GM12875 (cell line): ENCODE measurements at regions not wholly inside any gene's neighbourhood (a gene's known extent, or its start where the extent isn't known, plus 50 kb on each side); places are given as distances from the start of the nearest gene placed in this dataset.

ENCODE experiments used
- H3K4me3 ChIP-seq: one replicate; pipeline ENCODE4 v1.5.1; 2011; ENCODE audit warnings: low read depth, low read length, control low read depth
- CTCF ChIP-seq: IDR thresholded peaks from 2 replicates; pipeline ENCODE4 v1.5.1; 2011; ENCODE audit warnings: low read depth, mild to moderate bottlenecking, control low read depth, inconsistent platforms, low read length, moderate library complexity, borderline replicate concordance; ENCODE audit not compliant: insufficient read depth

GRCh38 chr16:86723689-86724088, 145.3 kb downstream of the FOXL1 start:
- no peak for TF ChIP-seq CTCF
- no peak overlapping the region for H3K4me3 ChIP-seq

DNA sequence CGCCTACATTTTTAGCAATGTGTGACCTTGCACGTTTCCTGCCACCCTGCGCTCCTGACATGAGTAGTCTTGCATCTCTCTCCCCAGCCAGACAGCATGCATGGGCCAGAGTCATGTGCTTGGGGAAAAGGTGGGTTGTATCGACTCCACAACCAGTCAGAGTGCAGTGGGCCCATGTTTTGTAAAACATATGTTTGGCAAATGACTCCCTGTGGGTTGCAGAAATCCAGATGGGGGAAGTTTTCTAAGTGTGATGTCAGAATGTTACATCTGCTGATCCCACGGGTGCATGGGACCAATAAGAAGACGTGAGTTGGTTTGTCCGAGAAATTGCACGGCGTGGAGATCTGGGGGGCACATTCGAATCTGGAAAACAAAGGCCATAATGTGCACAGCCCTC, 147.1 kb downstream of the FOXL1 start:
- no peak for TF ChIP-seq CTCF
- H3K4me3 ChIP-seq: no peak overlapping the region

- no peak overlapping the region for H3K4me3 ChIP-seq
- no peak for TF ChIP-seq CTCF
These were observed 148.0 kb downstream of the FOXL1 start for GRCh38 chr16:86726340-86726739.

GRCh38 chr16:86727131-86727530, 148.8 kb downstream of the FOXL1 start:
- no peak overlapping the region for H3K4me3 ChIP-seq
- no peak for TF ChIP-seq CTCF

DNA sequence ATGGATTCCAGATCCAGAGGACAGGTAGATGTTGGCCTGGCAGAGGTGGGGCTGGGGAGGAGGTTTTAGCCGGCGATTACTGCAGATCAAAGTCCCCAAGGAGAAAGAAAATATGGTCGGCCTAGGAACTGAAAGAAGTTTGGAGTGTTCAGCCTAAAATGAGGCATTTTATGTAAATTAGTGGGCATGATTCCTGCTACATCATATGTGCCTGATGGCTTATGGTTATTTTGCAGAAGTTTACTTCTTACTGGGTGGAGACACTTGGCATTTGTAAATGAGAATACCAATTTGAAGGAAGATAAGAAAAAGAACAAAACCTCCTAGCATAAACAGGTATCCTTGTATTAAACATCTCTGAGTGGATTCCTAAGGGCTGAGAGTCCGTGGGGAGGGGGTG, 149.3 kb downstream of the FOXL1 start:
- no peak overlapping the region for H3K4me3 ChIP-seq
- no peak for TF ChIP-seq CTCF

DNA sequence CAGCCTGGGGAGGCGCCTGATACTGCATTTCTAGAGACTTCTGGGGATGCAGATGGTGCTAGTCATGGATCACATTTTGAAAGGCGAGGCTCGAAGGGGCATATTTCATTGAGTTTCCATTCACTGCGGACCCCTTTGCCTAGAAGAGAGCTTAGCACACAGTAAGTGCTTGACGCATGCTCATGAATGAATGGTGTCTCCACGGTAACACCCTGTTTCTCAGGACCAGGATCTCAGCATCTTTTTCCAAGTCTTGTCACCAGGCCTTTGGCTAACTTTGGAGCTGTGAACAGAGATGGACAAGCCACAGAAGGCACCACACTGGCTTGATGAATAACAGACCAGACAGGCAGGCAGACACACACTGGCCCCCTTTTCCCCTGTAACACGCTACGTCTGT, 151.3 kb downstream of the FOXL1 start:
- TF ChIP-seq CTCF: no peak
- no peak overlapping the region for H3K4me3 ChIP-seq

GRCh38 chr16:86730086-86730485, 151.7 kb downstream of the FOXL1 start:
- TF ChIP-seq CTCF: no peak
- H3K4me3 ChIP-seq: no peak overlapping the region
